ENCODE measurements at regions not wholly inside any gene's neighbourhood (a gene's known extent, or its start where the extent isn't known, plus 50 kb on each side); places are given as distances from the start of the nearest gene placed in this dataset.

GRCh38 chr12:86929962-86930361 is 673.8 kb upstream of the MGAT4C start:
- DNase-seq = no peak

- DNase-seq = no peak
Measured at GRCh38 chr12:86917121-86917520, 660.9 kb upstream of the MGAT4C start.

GRCh38 chr12:86914721-86915120 is 658.5 kb upstream of the MGAT4C start:
- no peak for DNase-seq

GRCh38 chr12:86911973-86912372 is 655.8 kb upstream of the MGAT4C start:
- no peak for DNase-seq

- no peak for DNase-seq
Measured at GRCh38 chr12:86903159-86903558, 647.0 kb upstream of the MGAT4C start.

- no peak for DNase-seq
Measured at GRCh38 chr12:86860776-86861175, 604.6 kb upstream of the MGAT4C start.

GRCh38 chr12:86852451-86852850 is 596.3 kb upstream of the MGAT4C start:
- DNase-seq = no peak

- peak; percentile 26 for DNase-seq
Measured at GRCh38 chr12:86838711-86839110, 582.5 kb upstream of the MGAT4C start.

GRCh38 chr12:86838260-86838659 is 582.1 kb upstream of the MGAT4C start:
- DNase-seq = no peak

- DNase-seq = no peak
Measured at GRCh38 chr12:86837246-86837645, 581.1 kb upstream of the MGAT4C start.

GRCh38 chr12:86834217-86834616 is 578.0 kb upstream of the MGAT4C start:
- no peak for DNase-seq

- DNase-seq = no peak
Measured at GRCh38 chr12:86827409-86827808, 571.2 kb upstream of the MGAT4C start.

- DNase-seq = no peak
Measured at GRCh38 chr12:86826051-86826450, 569.9 kb upstream of the MGAT4C start.

GRCh38 chr12:86801439-86801838 is 545.2 kb upstream of the MGAT4C start:
- no peak for DNase-seq

GRCh38 chr12:86799616-86800015 is 543.4 kb upstream of the MGAT4C start:
- no peak for DNase-seq

GRCh38 chr12:86796550-86796949 is 540.4 kb upstream of the MGAT4C start:
- no peak for DNase-seq

GRCh38 chr12:86788661-86789060 is 532.5 kb upstream of the MGAT4C start:
- no peak for DNase-seq

GRCh38 chr12:86787419-86787818 is 531.2 kb upstream of the MGAT4C start:
- DNase-seq = no peak

- no peak for DNase-seq
Measured at GRCh38 chr12:86777325-86777724, 521.1 kb upstream of the MGAT4C start.

- no peak for DNase-seq
Measured at GRCh38 chr12:86774841-86775388, 518.7 kb upstream of the MGAT4C start.

GRCh38 chr12:86772696-86773095 is 516.5 kb upstream of the MGAT4C start:
- DNase-seq = no peak

- no peak for DNase-seq
Measured at GRCh38 chr12:86770871-86771270, 514.7 kb upstream of the MGAT4C start.

- DNase-seq = no peak
Measured at GRCh38 chr12:86748894-86749293, 492.7 kb upstream of the MGAT4C start.

- DNase-seq = no peak
Measured at GRCh38 chr12:86744547-86745212, 488.5 kb upstream of the MGAT4C start.
